ENCODE measurements at regions not wholly inside any gene's neighbourhood (a gene's known extent, or its start where the extent isn't known, plus 50 kb on each side); places are given as distances from the start of the nearest gene placed in this dataset.

DNA sequence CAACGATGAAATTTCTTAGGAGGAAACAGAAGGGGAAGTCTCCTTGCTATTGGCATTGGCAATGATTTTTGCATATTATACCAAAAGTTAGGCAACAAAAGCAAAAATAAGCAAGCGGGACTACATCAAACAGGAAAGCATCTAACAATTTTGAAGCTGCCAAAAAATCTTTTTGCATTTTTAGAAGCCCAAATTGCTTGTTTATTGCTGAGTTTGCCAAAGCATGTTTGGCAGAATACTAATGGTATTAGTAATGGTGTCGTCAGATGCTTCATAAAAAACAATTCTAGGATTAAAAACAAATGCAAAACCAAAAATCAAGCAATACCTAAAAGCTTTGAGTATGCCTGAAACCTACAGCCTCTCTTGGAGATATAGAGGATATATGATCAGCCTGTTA lies 80.0 kb downstream of the GALR1 start:
- TF ChIP-seq POLR2AphosphoS5 (IDR thresholded peaks at IDR 0.05; ENCODE audit: low read depth, low read length): no peak
- no peak for TF ChIP-seq TAF1 (IDR thresholded peaks at IDR 0.05; ENCODE audit: borderline replicate concordance, insufficient read depth, low read length)
- TF ChIP-seq, protein P1, sequence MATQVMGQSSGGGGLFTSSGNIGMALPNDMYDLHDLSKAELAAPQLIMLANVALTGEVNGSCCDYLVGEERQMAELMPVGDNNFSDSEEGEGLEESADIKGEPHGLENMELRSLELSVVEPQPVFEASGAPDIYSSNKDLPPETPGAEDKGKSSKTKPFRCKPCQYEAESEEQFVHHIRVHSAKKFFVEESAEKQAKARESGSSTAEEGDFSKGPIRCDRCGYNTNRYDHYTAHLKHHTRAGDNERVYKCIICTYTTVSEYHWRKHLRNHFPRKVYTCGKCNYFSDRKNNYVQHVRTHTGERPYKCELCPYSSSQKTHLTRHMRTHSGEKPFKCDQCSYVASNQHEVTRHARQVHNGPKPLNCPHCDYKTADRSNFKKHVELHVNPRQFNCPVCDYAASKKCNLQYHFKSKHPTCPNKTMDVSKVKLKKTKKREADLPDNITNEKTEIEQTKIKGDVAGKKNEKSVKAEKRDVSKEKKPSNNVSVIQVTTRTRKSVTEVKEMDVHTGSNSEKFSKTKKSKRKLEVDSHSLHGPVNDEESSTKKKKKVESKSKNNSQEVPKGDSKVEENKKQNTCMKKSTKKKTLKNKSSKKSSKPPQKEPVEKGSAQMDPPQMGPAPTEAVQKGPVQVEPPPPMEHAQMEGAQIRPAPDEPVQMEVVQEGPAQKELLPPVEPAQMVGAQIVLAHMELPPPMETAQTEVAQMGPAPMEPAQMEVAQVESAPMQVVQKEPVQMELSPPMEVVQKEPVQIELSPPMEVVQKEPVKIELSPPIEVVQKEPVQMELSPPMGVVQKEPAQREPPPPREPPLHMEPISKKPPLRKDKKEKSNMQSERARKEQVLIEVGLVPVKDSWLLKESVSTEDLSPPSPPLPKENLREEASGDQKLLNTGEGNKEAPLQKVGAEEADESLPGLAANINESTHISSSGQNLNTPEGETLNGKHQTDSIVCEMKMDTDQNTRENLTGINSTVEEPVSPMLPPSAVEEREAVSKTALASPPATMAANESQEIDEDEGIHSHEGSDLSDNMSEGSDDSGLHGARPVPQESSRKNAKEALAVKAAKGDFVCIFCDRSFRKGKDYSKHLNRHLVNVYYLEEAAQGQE (IDR thresholded peaks at IDR 0.05; ENCODE audit: insufficient read depth in 1 of 2, low read depth in 2 of 2, low read length in 2 of 2): no peak
- no peak for TF ChIP-seq SIN3A (IDR thresholded peaks at IDR 0.05; ENCODE audit: borderline replicate concordance, insufficient read depth, low read length)
- no peak for TF ChIP-seq FOXP2 (optimal IDR thresholded peaks at IDR 0.05; ENCODE audit: borderline replicate concordance, extremely low read depth, extremely low read length, insufficient read depth)
